DOHH2 (cell line): ENCODE measurements at regions not wholly inside any gene's neighbourhood (a gene's known extent, or its start where the extent isn't known, plus 50 kb on each side); places are given as distances from the start of the nearest gene placed in this dataset.

ENCODE experiments used
- H3F3A ChIP-seq: fragments of 200-600 bp; sonication (generic), shearing (Covaris generic); 2 replicates; pipeline ENCODE4 v1.6.0; 2016; ENCODE audit warnings: antibody characterized with exemption, mild to moderate bottlenecking; ENCODE audit not compliant: control insufficient read depth, insufficient read depth
- H3K27ac ChIP-seq: fragments of 200-600 bp; sonication (generic); 2 replicates; pipeline ENCODE4 v1.5.1; 2014; ENCODE audit warnings: low read depth, mild to moderate bottlenecking, low read length, moderate library complexity
- H3K27me3 ChIP-seq: fragments of 200-600 bp; sonication (generic); 2 replicates; pipeline ENCODE4 v1.6.1; 2014; ENCODE audit warnings: mild to moderate bottlenecking, low read length, mixed read lengths; ENCODE audit not compliant: control insufficient read depth
- H3K36me3 ChIP-seq: fragments of 200-600 bp; sonication (generic); 2 replicates; pipeline ENCODE4 v1.6.1; 2014; ENCODE audit warnings: mild to moderate bottlenecking, low read length, moderate library complexity, mixed read lengths; ENCODE audit not compliant: control insufficient read depth
- H3K4me1 ChIP-seq: fragments of 200-600 bp; sonication (generic); 2 replicates; pipeline ENCODE4 v1.6.1; 2014; ENCODE audit warnings: mild to moderate bottlenecking, low read length, mixed read lengths; ENCODE audit not compliant: control insufficient read depth
- H3K4me2 ChIP-seq: fragments of 200-600 bp; sonication (generic); 2 replicates; pipeline ENCODE4 v1.6.0; 2014; ENCODE audit warnings: mild to moderate bottlenecking, low read length, moderate library complexity
- H3K4me3 ChIP-seq: fragments of 200-600 bp; sonication (generic); 2 replicates; pipeline ENCODE4 v1.5.1; 2014; ENCODE audit warnings: mild to moderate bottlenecking, low read length, mixed read lengths
- H3K79me2 ChIP-seq: fragments of 200-600 bp; sonication (generic); 2 replicates; pipeline ENCODE4 v1.6.1; 2014; ENCODE audit warnings: mild to moderate bottlenecking, low read length, mixed read lengths; ENCODE audit not compliant: control insufficient read depth
- H3K9me2 ChIP-seq: fragments of 200-600 bp; sonication (generic); replicated peaks from 2 replicates; pipeline ENCODE4 v1.6.1; 2014; ENCODE audit warnings: mild to moderate bottlenecking, low read length, mixed read lengths; ENCODE audit not compliant: control insufficient read depth
- H3K9me3 ChIP-seq: fragments of 200-600 bp; sonication (generic); 2 replicates; pipeline ENCODE4 v1.6.1; 2014; ENCODE audit warnings: antibody characterized with exemption, low read length, mixed read lengths; ENCODE audit not compliant: control insufficient read depth, insufficient read depth
- H4K20me1 ChIP-seq: fragments of 200-600 bp; sonication (generic); 2 replicates; pipeline ENCODE4 v1.6.0; 2014; ENCODE audit warnings: low read depth, mild to moderate bottlenecking, antibody characterized with exemption, low read length, moderate library complexity; ENCODE audit not compliant: control insufficient read depth, insufficient read depth
- EZH2phosphoT487 ChIP-seq: fragments of 200-600 bp; sonication (generic); IDR thresholded peaks from 2 replicates; pipeline ENCODE4 v1.6.1; 2017; ENCODE audit warnings: borderline replicate concordance, mild to moderate bottlenecking, antibody characterized with exemption, low read length, moderate library complexity, mixed read lengths
- TF ChIP-seq, protein P1 (sequence below): fragments of 200-600 bp; sonication (generic); IDR thresholded peaks from one replicate; pipeline ENCODE4 v1.5.1; 2014; ENCODE audit warnings: antibody characterized with exemption, mild to moderate bottlenecking, low read depth, low read length; ENCODE audit not compliant: poor library complexity, severe bottlenecking

- H4K20me1 ChIP-seq: no peaks in the 10 kb centered on the region
- H3K9me3 ChIP-seq: no peaks in the 10 kb centered on the region; the same call in 1 of the 2 replicates
- H3F3A ChIP-seq: no peaks in the 10 kb centered on the region
- H3K27ac ChIP-seq: no peak overlapping the region
- H3K4me3 ChIP-seq: no peak overlapping the region
- H3K27me3 ChIP-seq: no peaks in the 10 kb centered on the region
- TF ChIP-seq, protein P1, sequence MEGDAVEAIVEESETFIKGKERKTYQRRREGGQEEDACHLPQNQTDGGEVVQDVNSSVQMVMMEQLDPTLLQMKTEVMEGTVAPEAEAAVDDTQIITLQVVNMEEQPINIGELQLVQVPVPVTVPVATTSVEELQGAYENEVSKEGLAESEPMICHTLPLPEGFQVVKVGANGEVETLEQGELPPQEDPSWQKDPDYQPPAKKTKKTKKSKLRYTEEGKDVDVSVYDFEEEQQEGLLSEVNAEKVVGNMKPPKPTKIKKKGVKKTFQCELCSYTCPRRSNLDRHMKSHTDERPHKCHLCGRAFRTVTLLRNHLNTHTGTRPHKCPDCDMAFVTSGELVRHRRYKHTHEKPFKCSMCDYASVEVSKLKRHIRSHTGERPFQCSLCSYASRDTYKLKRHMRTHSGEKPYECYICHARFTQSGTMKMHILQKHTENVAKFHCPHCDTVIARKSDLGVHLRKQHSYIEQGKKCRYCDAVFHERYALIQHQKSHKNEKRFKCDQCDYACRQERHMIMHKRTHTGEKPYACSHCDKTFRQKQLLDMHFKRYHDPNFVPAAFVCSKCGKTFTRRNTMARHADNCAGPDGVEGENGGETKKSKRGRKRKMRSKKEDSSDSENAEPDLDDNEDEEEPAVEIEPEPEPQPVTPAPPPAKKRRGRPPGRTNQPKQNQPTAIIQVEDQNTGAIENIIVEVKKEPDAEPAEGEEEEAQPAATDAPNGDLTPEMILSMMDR: no peak
- no peak for TF ChIP-seq EZH2phosphoT487
- no peaks in the 10 kb centered on the region for H3K4me1 ChIP-seq
- H3K79me2 ChIP-seq: no peaks in the 10 kb centered on the region
- no peaks in the 10 kb centered on the region for H3K36me3 ChIP-seq
- H3K9me2 ChIP-seq: no peaks in the 10 kb centered on the region
- H3K4me2 ChIP-seq: no peak overlapping the region
Observed at GRCh38 chr11:70783356-70783755, 385.0 kb downstream of the CTTN start.

DNA sequence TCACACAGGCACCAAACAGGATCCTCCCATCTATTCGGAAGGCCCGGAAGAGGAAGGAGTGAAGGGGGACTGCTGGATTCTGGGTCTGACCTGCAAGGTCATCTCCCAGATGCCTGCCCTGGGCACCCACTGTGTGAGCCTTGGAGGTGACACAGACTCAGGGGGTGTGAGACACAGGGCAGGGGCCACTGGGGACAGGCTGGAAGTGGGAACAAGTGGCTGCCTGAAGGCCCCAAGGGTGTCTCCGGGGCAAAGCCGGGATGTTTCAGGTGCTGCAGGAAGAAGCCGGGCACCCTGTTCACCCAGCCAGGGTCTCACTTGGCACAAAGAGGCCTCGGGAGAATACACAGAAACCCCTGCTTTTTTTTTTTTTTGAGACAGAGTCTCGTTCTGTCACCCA lies 385.5 kb downstream of the CTTN start:
- Histone ChIP-seq H3F3A (no peaks in the 10 kb centered on the region), H3K9me2 (no peaks in the 10 kb centered on the region), H3K4me3 (no peak overlapping the region), H3K36me3 (no peaks in the 10 kb centered on the region), H3K9me3 (no peaks in the 10 kb centered on the region; the same call in 1 of the 2 replicates), H3K4me2 (no peak overlapping the region), H3K79me2 (no peaks in the 10 kb centered on the region), H3K27ac (no peak overlapping the region), H3K4me1 (no peaks in the 10 kb centered on the region), H3K27me3 (no peaks in the 10 kb centered on the region), H4K20me1 (no peaks in the 10 kb centered on the region)
- TF ChIP-seq, protein P1: no peak
- no peak for TF ChIP-seq EZH2phosphoT487

- TF ChIP-seq EZH2phosphoT487: no peak
- TF ChIP-seq, protein P1: no peak
- Histone ChIP-seq H3K79me2 (no peaks in the 10 kb centered on the region), H3K27me3 (no peaks in the 10 kb centered on the region), H3K27ac (no peak overlapping the region), H3K9me3 (no peaks in the 10 kb centered on the region; the same call in 1 of the 2 replicates), H3K4me1 (no peaks in the 10 kb centered on the region), H3F3A (no peaks in the 10 kb centered on the region), H4K20me1 (no peaks in the 10 kb centered on the region), H3K4me2 (no peak overlapping the region), H3K9me2 (no peaks in the 10 kb centered on the region), H3K4me3 (no peak overlapping the region), H3K36me3 (no peaks in the 10 kb centered on the region)
Observed at GRCh38 chr11:70785372-70785771, 387.0 kb downstream of the CTTN start.
